DND-41 (cell line): ENCODE measurements at regions not wholly inside any gene's neighbourhood (a gene's known extent, or its start where the extent isn't known, plus 50 kb on each side); places are given as distances from the start of the nearest gene placed in this dataset.

Experiments used
- ATAC-seq: fragments of 200-7000 bp; cut with Tn5 transposase; 3 replicates; pipeline ENCODE4 v1.9.1; 2021; ENCODE audit warnings: low read depth; ENCODE audit not compliant: insufficient read depth
- DNase-seq: peaks from one replicate; pipeline ENCODE4 v3.0.0-alpha.2; 2020
- H2AFZ ChIP-seq: 2 replicates; pipeline ENCODE4 v1.6.0; 2012; ENCODE audit warnings: low read depth, low read length
- H3K27ac ChIP-seq: 2 replicates; pipeline ENCODE4 v1.5.1; 2012; ENCODE audit warnings: low read length, inconsistent platforms
- H3K27me3 ChIP-seq: fragments of 200-600 bp; sonication (generic); 2 replicates; pipeline ENCODE4 v1.6.0; 2012; ENCODE audit warnings: low read length, mild to moderate bottlenecking, inconsistent platforms; ENCODE audit not compliant: insufficient read depth, poor library complexity
- H3K36me3 ChIP-seq: 2 replicates; pipeline ENCODE4 v1.5.1; 2012; ENCODE audit warnings: low read length, inconsistent platforms; ENCODE audit not compliant: insufficient read depth
- H3K4me1 ChIP-seq: 2 replicates; pipeline ENCODE4 v1.5.1; 2012; ENCODE audit warnings: mild to moderate bottlenecking, low read length; ENCODE audit not compliant: insufficient read depth
- H3K4me2 ChIP-seq: 2 replicates; pipeline ENCODE4 v1.6.0; 2012; ENCODE audit warnings: mild to moderate bottlenecking, moderate library complexity, low read length, inconsistent platforms; ENCODE audit not compliant: insufficient read depth
- H3K4me3 ChIP-seq, 2 experiments: fragments of 200-600 bp in 1 of 2; shearing (Covaris generic) in 1 of 2; 2 replicates each; pipeline ENCODE4 v1.5.1; 2012 to 2016; ENCODE audit warnings: inconsistent platforms in 2 of 2, low read length in 2 of 2, mild to moderate bottlenecking in 2 of 2, low read depth in 1 of 2, moderate library complexity in 1 of 2
- H3K79me2 ChIP-seq: 2 replicates; pipeline ENCODE4 v1.6.0; 2012; ENCODE audit warnings: low read length, inconsistent platforms; ENCODE audit not compliant: insufficient read depth
- H3K9ac ChIP-seq: 2 replicates; pipeline ENCODE4 v1.6.0; 2012; ENCODE audit warnings: low read depth, mild to moderate bottlenecking, inconsistent platforms, low read length, moderate library complexity
- H3K9me3 ChIP-seq: 2 replicates; pipeline ENCODE4 v1.5.1; 2012; ENCODE audit warnings: low read length, moderate library complexity, mild to moderate bottlenecking, inconsistent platforms; ENCODE audit not compliant: insufficient read depth, severe bottlenecking
- H4K20me1 ChIP-seq: 2 replicates; pipeline ENCODE4 v1.6.0; 2012; ENCODE audit warnings: low read length; ENCODE audit not compliant: insufficient read depth
- EZH2 ChIP-seq: IDR thresholded peaks from 3 replicates; pipeline ENCODE4 v1.6.1; 2012; ENCODE audit warnings: borderline replicate concordance, low read depth, mild to moderate bottlenecking, moderate library complexity, low read length, inconsistent platforms; ENCODE audit not compliant: severe bottlenecking
- TF ChIP-seq, protein P1 (sequence below): IDR thresholded peaks from 2 replicates; pipeline ENCODE4 v1.5.1; 2012; ENCODE audit warnings: borderline replicate concordance, low read length, moderate library complexity, mild to moderate bottlenecking; ENCODE audit not compliant: poor library complexity, severe bottlenecking; ENCODE audit errors: extremely low read depth

DNA sequence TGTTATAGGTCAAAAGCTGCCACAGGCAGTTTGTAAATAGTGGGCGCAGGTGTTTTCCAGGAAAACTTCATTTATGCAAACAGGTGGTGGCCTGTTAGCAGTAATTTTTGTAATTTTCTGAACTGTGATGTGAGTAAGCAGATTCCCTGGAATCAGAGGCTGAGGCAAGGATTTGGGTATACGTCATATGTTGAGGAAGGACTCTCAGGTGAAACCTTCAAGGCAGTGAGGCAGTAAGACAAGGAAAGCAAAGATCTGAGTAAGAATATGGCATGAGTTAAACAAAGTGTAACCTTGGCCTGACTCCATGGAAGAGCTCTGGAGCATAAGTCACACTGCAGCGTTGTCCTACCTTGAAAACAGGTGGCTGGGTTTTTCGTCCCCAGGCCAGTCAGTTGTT, 291.1 kb upstream of the BTBD3 start:
- no peak overlapping the region for H3K27ac ChIP-seq
- no peak for ATAC-seq
- no peaks in the 10 kb centered on the region for H4K20me1 ChIP-seq
- no peaks in the 10 kb centered on the region for H3K4me1 ChIP-seq
- H3K4me2 ChIP-seq: no peak overlapping the region
- H3K9ac ChIP-seq: no peak overlapping the region
- peaks cover 5% of the 10 kb centered on the region for H3K27me3 ChIP-seq
- no peak for DNase-seq
- no peak overlapping the region for H2AFZ ChIP-seq
- H3K9me3 ChIP-seq: no peaks in the 10 kb centered on the region
- H3K4me3 ChIP-seq: no peak overlapping the region
- H3K36me3 ChIP-seq: no peaks in the 10 kb centered on the region
- no peaks in the 10 kb centered on the region for H3K79me2 ChIP-seq
- TF ChIP-seq, protein P1, sequence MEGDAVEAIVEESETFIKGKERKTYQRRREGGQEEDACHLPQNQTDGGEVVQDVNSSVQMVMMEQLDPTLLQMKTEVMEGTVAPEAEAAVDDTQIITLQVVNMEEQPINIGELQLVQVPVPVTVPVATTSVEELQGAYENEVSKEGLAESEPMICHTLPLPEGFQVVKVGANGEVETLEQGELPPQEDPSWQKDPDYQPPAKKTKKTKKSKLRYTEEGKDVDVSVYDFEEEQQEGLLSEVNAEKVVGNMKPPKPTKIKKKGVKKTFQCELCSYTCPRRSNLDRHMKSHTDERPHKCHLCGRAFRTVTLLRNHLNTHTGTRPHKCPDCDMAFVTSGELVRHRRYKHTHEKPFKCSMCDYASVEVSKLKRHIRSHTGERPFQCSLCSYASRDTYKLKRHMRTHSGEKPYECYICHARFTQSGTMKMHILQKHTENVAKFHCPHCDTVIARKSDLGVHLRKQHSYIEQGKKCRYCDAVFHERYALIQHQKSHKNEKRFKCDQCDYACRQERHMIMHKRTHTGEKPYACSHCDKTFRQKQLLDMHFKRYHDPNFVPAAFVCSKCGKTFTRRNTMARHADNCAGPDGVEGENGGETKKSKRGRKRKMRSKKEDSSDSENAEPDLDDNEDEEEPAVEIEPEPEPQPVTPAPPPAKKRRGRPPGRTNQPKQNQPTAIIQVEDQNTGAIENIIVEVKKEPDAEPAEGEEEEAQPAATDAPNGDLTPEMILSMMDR: no peak
- TF ChIP-seq EZH2: no peak

DNA sequence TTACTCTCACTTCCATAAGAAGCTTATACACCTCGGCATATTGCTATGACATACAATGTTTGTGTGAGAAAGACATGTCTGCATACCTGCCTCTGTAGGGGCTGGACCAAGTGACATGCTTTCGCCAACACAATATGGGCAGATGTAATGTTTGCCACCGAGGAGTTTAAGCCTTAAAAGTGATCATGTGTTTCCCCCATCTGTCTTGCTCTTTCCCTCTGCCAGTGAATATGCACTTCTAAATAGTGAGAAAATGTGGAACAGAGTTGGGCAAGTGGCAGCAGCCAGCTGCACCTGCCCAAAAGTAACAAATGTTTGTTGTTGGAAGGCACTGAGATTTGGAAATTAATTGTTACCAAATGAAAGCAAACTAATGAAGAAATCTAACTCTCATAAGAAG, 274.8 kb upstream of the BTBD3 start:
- H2AFZ ChIP-seq: no peak overlapping the region
- H4K20me1 ChIP-seq: no peaks in the 10 kb centered on the region
- TF ChIP-seq, protein P1: no peak
- no peak for TF ChIP-seq EZH2

DNA sequence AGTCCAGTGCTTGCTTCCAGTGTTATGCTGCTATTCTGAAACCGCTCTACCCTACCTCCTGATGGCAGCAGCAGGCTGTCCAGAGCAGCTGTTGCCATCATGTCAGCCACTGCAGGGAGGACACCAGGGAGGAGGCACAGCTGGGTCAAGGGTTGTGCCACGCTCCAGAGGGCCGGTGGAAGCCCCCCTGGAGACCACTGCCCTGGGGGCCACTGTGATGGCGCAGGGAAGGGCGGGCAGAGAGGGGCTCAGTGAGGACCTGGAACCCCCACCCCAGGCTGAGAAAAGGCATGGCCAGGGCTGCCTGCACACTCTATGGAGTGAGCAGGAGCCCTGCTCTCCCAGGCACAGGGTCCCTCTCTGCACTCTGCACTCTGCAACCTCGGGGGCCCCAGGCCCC, 271.3 kb upstream of the BTBD3 start:
- Histone ChIP-seq H3K4me2 (no peak overlapping the region), H3K4me3 (no peak overlapping the region), H3K27ac (no peak overlapping the region), H3K9me3 (peaks cover 14% of the 10 kb centered on the region), H3K4me1 (no peaks in the 10 kb centered on the region), H4K20me1 (no peaks in the 10 kb centered on the region), H3K79me2 (no peaks in the 10 kb centered on the region), H3K27me3 (no peaks in the 10 kb centered on the region), H3K36me3 (no peaks in the 10 kb centered on the region), H3K9ac (no peak overlapping the region), H2AFZ (no peak overlapping the region)
- DNase-seq: no peak
- TF ChIP-seq, protein P1: no peak
- no peak for TF ChIP-seq EZH2
- no peak for ATAC-seq

More for the DNA sequence above, 274.8 kb upstream of the BTBD3 start:
- ATAC-seq (no peak), DNase-seq (no peak)
- H3K27ac ChIP-seq: no peak overlapping the region
- no peaks in the 10 kb centered on the region for H3K27me3 ChIP-seq
- no peak overlapping the region for H3K4me2 ChIP-seq
- H3K36me3 ChIP-seq: no peaks in the 10 kb centered on the region
- H3K4me1 ChIP-seq: no peaks in the 10 kb centered on the region
- H3K79me2 ChIP-seq: no peaks in the 10 kb centered on the region
- H3K9ac ChIP-seq: no peak overlapping the region
- peaks cover 14% of the 10 kb centered on the region for H3K9me3 ChIP-seq
- no peak overlapping the region for H3K4me3 ChIP-seq

DNA sequence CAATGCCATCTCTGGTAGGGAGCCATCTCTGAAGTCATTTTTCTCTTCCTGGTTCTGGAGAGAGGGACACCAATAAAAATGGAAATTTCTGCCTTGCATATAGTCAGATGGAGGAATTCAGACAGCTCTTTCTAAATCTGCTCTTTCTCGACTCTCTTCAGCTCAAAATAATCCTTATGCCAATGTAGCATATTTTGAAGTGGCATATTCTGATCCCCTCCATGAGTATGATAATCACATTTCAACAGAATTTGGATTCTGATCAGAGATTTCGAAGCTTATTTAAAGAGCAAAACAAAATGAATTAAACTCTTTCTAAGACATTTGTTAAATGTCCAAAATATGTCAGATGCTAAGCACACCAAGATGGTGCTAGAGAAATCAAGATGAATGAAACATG, 267.1 kb upstream of the BTBD3 start:
- H3K79me2 ChIP-seq: no peaks in the 10 kb centered on the region
- no peak overlapping the region for H3K27ac ChIP-seq
- no peaks in the 10 kb centered on the region for H3K27me3 ChIP-seq
- no peak overlapping the region for H2AFZ ChIP-seq
- H3K9ac ChIP-seq: no peak overlapping the region
- H3K4me2 ChIP-seq: no peak overlapping the region
- no peaks in the 10 kb centered on the region for H3K4me1 ChIP-seq
- TF ChIP-seq, protein P1: no peak
- no peak for TF ChIP-seq EZH2
- H3K4me3 ChIP-seq: no peak overlapping the region
- ATAC-seq (no peak), DNase-seq (no peak)
- peaks cover 13% of the 10 kb centered on the region for H3K9me3 ChIP-seq
- no peaks in the 10 kb centered on the region for H3K36me3 ChIP-seq
- H4K20me1 ChIP-seq: no peaks in the 10 kb centered on the region
